ENCODE measurements at regions not wholly inside any gene's neighbourhood (a gene's known extent, or its start where the extent isn't known, plus 50 kb on each side); places are given as distances from the start of the nearest gene placed in this dataset.

GRCh38 chr5:60277941-60278340, 384.4 kb upstream of the PDE4D start:
- H3K36me3 ChIP-seq (ENCODE audit: control insufficient read depth in 1 of 2, insufficient read depth in 2 of 2, low read length in 2 of 2), result no peaks in the 10 kb centered on the region
- H3K27ac ChIP-seq (ENCODE audit: low read length), result no peak overlapping the region
- peaks cover 0 to 7% of the 10 kb centered on the region in 2 donors for H3K4me1 ChIP-seq (ENCODE audit: control insufficient read depth in 1 of 2, insufficient read depth in 2 of 2, low read length in 2 of 2)
- H3K4me3 ChIP-seq (ENCODE audit: low read depth in 1 of 2, low read length in 2 of 2), result no peak overlapping the region
- H3K9me3 ChIP-seq (ENCODE audit: control insufficient read depth in 1 of 2, low read length in 2 of 2), result no peaks in the 10 kb centered on the region
- H3K27me3 ChIP-seq (ENCODE audit: low read depth, low read length), result no peaks in the 10 kb centered on the region

GRCh38 chr5:60274747-60275146, 381.2 kb upstream of the PDE4D start:
- no peaks in the 10 kb centered on the region for H3K27me3 ChIP-seq (ENCODE audit: low read depth, low read length)
- H3K36me3 ChIP-seq (ENCODE audit: control insufficient read depth in 1 of 2, insufficient read depth in 2 of 2, low read length in 2 of 2), result no peaks in the 10 kb centered on the region
- H3K27ac ChIP-seq (ENCODE audit: low read length), result no peak overlapping the region
- no peak overlapping the region for H3K4me3 ChIP-seq (ENCODE audit: low read depth in 1 of 2, low read length in 2 of 2)
- no peaks in the 10 kb centered on the region for H3K9me3 ChIP-seq (ENCODE audit: control insufficient read depth in 1 of 2, low read length in 2 of 2)
- peaks cover 0 to 7% of the 10 kb centered on the region in 2 donors for H3K4me1 ChIP-seq (ENCODE audit: control insufficient read depth in 1 of 2, insufficient read depth in 2 of 2, low read length in 2 of 2)

GRCh38 chr5:60271517-60271916, 378.0 kb upstream of the PDE4D start:
- Histone ChIP-seq H3K27me3 (ENCODE audit: low read depth, low read length) (no peaks in the 10 kb centered on the region), H3K9me3 (ENCODE audit: control insufficient read depth in 1 of 2, low read length in 2 of 2) (no peaks in the 10 kb centered on the region), H3K4me1 (ENCODE audit: control insufficient read depth in 1 of 2, insufficient read depth in 2 of 2, low read length in 2 of 2) (peaks cover 0 to 7% of the 10 kb centered on the region in 2 donors), H3K4me3 (ENCODE audit: low read depth in 1 of 2, low read length in 2 of 2) (no peak overlapping the region), H3K36me3 (ENCODE audit: control insufficient read depth in 1 of 2, insufficient read depth in 2 of 2, low read length in 2 of 2) (no peaks in the 10 kb centered on the region), H3K27ac (ENCODE audit: low read length) (no peak overlapping the region)

GRCh38 chr5:60267907-60268306, 374.4 kb upstream of the PDE4D start:
- Histone ChIP-seq H3K4me1 (ENCODE audit: control insufficient read depth in 1 of 2, insufficient read depth in 2 of 2, low read length in 2 of 2) (no peaks in the 10 kb centered on the region), H3K27me3 (ENCODE audit: low read depth, low read length) (no peaks in the 10 kb centered on the region), H3K9me3 (ENCODE audit: control insufficient read depth in 1 of 2, low read length in 2 of 2) (no peaks in the 10 kb centered on the region), H3K4me3 (ENCODE audit: low read depth in 1 of 2, low read length in 2 of 2) (no peak overlapping the region), H3K27ac (ENCODE audit: low read length) (no peak overlapping the region), H3K36me3 (ENCODE audit: control insufficient read depth in 1 of 2, insufficient read depth in 2 of 2, low read length in 2 of 2) (no peaks in the 10 kb centered on the region)

- Histone ChIP-seq H3K9me3 (ENCODE audit: control insufficient read depth in 1 of 2, low read length in 2 of 2) (no peaks in the 10 kb centered on the region), H3K27ac (ENCODE audit: low read length) (no peak overlapping the region), H3K4me1 (ENCODE audit: control insufficient read depth in 1 of 2, insufficient read depth in 2 of 2, low read length in 2 of 2) (no peaks in the 10 kb centered on the region), H3K4me3 (ENCODE audit: low read depth in 1 of 2, low read length in 2 of 2) (no peak overlapping the region), H3K27me3 (ENCODE audit: low read depth, low read length) (no peaks in the 10 kb centered on the region), H3K36me3 (ENCODE audit: control insufficient read depth in 1 of 2, insufficient read depth in 2 of 2, low read length in 2 of 2) (no peaks in the 10 kb centered on the region)
Measured at GRCh38 chr5:60263346-60263745, 369.8 kb upstream of the PDE4D start.

- Histone ChIP-seq H3K36me3 (ENCODE audit: control insufficient read depth in 1 of 2, insufficient read depth in 2 of 2, low read length in 2 of 2) (no peaks in the 10 kb centered on the region), H3K4me1 (ENCODE audit: control insufficient read depth in 1 of 2, insufficient read depth in 2 of 2, low read length in 2 of 2) (no peaks in the 10 kb centered on the region), H3K27ac (ENCODE audit: low read length) (no peak overlapping the region), H3K27me3 (ENCODE audit: low read depth, low read length) (no peaks in the 10 kb centered on the region), H3K9me3 (ENCODE audit: control insufficient read depth in 1 of 2, low read length in 2 of 2) (no peaks in the 10 kb centered on the region), H3K4me3 (ENCODE audit: low read depth in 1 of 2, low read length in 2 of 2) (no peak overlapping the region)
Measured at GRCh38 chr5:60262576-60263295, 369.2 kb upstream of the PDE4D start.

GRCh38 chr5:60261732-60262131, 368.2 kb upstream of the PDE4D start:
- no peaks in the 10 kb centered on the region for H3K4me1 ChIP-seq (ENCODE audit: control insufficient read depth in 1 of 2, insufficient read depth in 2 of 2, low read length in 2 of 2)
- no peaks in the 10 kb centered on the region for H3K36me3 ChIP-seq (ENCODE audit: control insufficient read depth in 1 of 2, insufficient read depth in 2 of 2, low read length in 2 of 2)
- H3K4me3 ChIP-seq (ENCODE audit: low read depth in 1 of 2, low read length in 2 of 2), result no peak overlapping the region
- no peaks in the 10 kb centered on the region for H3K27me3 ChIP-seq (ENCODE audit: low read depth, low read length)
- H3K9me3 ChIP-seq (ENCODE audit: control insufficient read depth in 1 of 2, low read length in 2 of 2), result no peaks in the 10 kb centered on the region
- H3K27ac ChIP-seq (ENCODE audit: low read length), result no peak overlapping the region

GRCh38 chr5:60260658-60261057, 367.1 kb upstream of the PDE4D start:
- no peaks in the 10 kb centered on the region for H3K9me3 ChIP-seq (ENCODE audit: control insufficient read depth in 1 of 2, low read length in 2 of 2)
- no peaks in the 10 kb centered on the region for H3K36me3 ChIP-seq (ENCODE audit: control insufficient read depth in 1 of 2, insufficient read depth in 2 of 2, low read length in 2 of 2)
- no peak overlapping the region for H3K27ac ChIP-seq (ENCODE audit: low read length)
- no peak overlapping the region for H3K4me3 ChIP-seq (ENCODE audit: low read depth in 1 of 2, low read length in 2 of 2)
- H3K27me3 ChIP-seq (ENCODE audit: low read depth, low read length), result no peaks in the 10 kb centered on the region
- no peaks in the 10 kb centered on the region for H3K4me1 ChIP-seq (ENCODE audit: control insufficient read depth in 1 of 2, insufficient read depth in 2 of 2, low read length in 2 of 2)

GRCh38 chr5:60259730-60260129, 366.2 kb upstream of the PDE4D start:
- H3K4me1 ChIP-seq (ENCODE audit: control insufficient read depth in 1 of 2, insufficient read depth in 2 of 2, low read length in 2 of 2), result no peaks in the 10 kb centered on the region
- no peak overlapping the region for H3K27ac ChIP-seq (ENCODE audit: low read length)
- H3K9me3 ChIP-seq (ENCODE audit: control insufficient read depth in 1 of 2, low read length in 2 of 2), result no peaks in the 10 kb centered on the region
- no peaks in the 10 kb centered on the region for H3K36me3 ChIP-seq (ENCODE audit: control insufficient read depth in 1 of 2, insufficient read depth in 2 of 2, low read length in 2 of 2)
- H3K4me3 ChIP-seq (ENCODE audit: low read depth in 1 of 2, low read length in 2 of 2), result no peak overlapping the region
- H3K27me3 ChIP-seq (ENCODE audit: low read depth, low read length), result no peaks in the 10 kb centered on the region

GRCh38 chr5:60257596-60258271, 364.2 kb upstream of the PDE4D start:
- Histone ChIP-seq H3K36me3 (ENCODE audit: control insufficient read depth in 1 of 2, insufficient read depth in 2 of 2, low read length in 2 of 2) (no peaks in the 10 kb centered on the region), H3K4me1 (ENCODE audit: control insufficient read depth in 1 of 2, insufficient read depth in 2 of 2, low read length in 2 of 2) (no peaks in the 10 kb centered on the region), H3K9me3 (ENCODE audit: control insufficient read depth in 1 of 2, low read length in 2 of 2) (no peaks in the 10 kb centered on the region), H3K27me3 (ENCODE audit: low read depth, low read length) (no peaks in the 10 kb centered on the region), H3K27ac (ENCODE audit: low read length) (no peak overlapping the region), H3K4me3 (ENCODE audit: low read depth in 1 of 2, low read length in 2 of 2) (no peak overlapping the region)

- no peaks in the 10 kb centered on the region for H3K27me3 ChIP-seq (ENCODE audit: low read depth, low read length)
- H3K36me3 ChIP-seq (ENCODE audit: control insufficient read depth in 1 of 2, insufficient read depth in 2 of 2, low read length in 2 of 2), result no peaks in the 10 kb centered on the region
- no peaks in the 10 kb centered on the region for H3K9me3 ChIP-seq (ENCODE audit: control insufficient read depth in 1 of 2, low read length in 2 of 2)
- H3K4me1 ChIP-seq (ENCODE audit: control insufficient read depth in 1 of 2, insufficient read depth in 2 of 2, low read length in 2 of 2), result no peaks in the 10 kb centered on the region
- no peak overlapping the region for H3K4me3 ChIP-seq (ENCODE audit: low read depth in 1 of 2, low read length in 2 of 2)
- H3K27ac ChIP-seq (ENCODE audit: low read length), result no peak overlapping the region
Measured at GRCh38 chr5:60256546-60256945, 363.0 kb upstream of the PDE4D start.

GRCh38 chr5:60248901-60249300, 355.4 kb upstream of the PDE4D start:
- H3K4me1 ChIP-seq (ENCODE audit: control insufficient read depth in 1 of 2, insufficient read depth in 2 of 2, low read length in 2 of 2), result no peaks in the 10 kb centered on the region
- H3K27me3 ChIP-seq (ENCODE audit: low read depth, low read length), result no peaks in the 10 kb centered on the region
- no peak overlapping the region for H3K4me3 ChIP-seq (ENCODE audit: low read depth in 1 of 2, low read length in 2 of 2)
- no peak overlapping the region for H3K27ac ChIP-seq (ENCODE audit: low read length)
- peaks cover 0 to 3% of the 10 kb centered on the region in 2 donors for H3K9me3 ChIP-seq (ENCODE audit: control insufficient read depth in 1 of 2, low read length in 2 of 2)
- no peaks in the 10 kb centered on the region for H3K36me3 ChIP-seq (ENCODE audit: control insufficient read depth in 1 of 2, insufficient read depth in 2 of 2, low read length in 2 of 2)

Measured in muscle layer of duodenum (tissue), 2 donors.